Renal cortical epithelial cell (primary cell): ENCODE measurements at regions not wholly inside any gene's neighbourhood (a gene's known extent, or its start where the extent isn't known, plus 50 kb on each side); places are given as distances from the start of the nearest gene placed in this dataset.

Experiments
- DNase-seq: peaks from one replicate; pipeline ENCODE4 v3.0.0-alpha.2; 2011; ENCODE audit warnings: low read depth

DNA sequence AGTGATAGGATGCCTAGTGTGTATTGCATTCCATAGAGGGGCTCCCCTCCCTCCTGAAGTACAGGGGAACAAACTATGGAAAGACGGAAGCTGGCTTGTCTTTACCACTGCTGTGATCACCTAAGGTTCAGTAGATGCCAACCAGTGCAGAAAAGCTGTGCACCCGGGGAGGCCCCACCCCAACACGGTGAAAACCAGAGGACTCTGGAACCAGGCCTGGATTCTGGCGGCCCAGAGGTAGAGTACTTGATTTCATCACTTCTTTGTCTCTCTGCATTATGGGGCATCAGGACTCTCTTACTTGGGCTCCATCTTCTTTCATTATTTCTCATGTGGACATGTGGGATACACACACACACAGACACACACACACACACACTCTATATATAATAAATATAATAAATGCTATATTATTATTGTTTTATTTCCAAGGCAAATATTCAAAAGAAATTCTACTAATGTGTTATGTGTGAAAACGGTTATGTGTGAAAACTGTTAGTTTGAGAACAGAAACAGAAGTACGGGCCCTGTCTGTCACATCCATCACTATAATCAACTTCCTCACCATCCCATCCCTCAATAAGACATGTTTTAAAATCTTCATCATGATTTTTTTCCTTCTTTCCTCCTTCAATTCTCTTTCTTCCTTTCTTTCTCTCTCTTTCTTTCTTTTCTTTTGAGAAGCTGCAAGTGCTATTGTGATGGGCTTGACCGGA, 152.4 kb upstream of the CMC1 start:
- no peak for DNase-seq

- no peak for DNase-seq
Measured at GRCh38 chr3:28089527-28089897, 151.9 kb upstream of the CMC1 start.

DNA sequence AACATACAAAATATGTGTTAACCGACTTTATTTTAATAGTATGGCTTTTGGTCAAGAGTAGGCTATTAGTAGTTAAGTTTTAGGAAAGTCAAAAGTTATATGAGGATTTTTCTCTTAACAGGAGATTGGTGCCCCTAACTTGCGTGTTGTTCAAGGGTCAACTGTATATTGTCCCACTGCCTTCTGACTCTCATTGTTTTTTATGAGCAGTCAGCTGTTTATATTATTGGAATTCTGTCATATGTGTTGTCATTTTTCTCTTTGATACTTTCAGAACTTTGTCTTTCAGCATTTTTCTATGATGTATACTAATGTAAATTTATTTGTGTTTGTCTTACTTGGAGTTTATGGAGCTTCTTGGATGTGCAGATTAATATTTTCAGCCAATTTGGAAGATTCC, 142.1 kb upstream of the CMC1 start:
- no peak for DNase-seq

- DNase-seq, result no peak
Measured at GRCh38 chr3:28101705-28102104, 139.7 kb upstream of the CMC1 start.

- no peak for DNase-seq
Measured at GRCh38 chr3:28103861-28104260, 137.6 kb upstream of the CMC1 start.

- no peak for DNase-seq
Measured at GRCh38 chr3:28104896-28105534, 136.4 kb upstream of the CMC1 start.

GRCh38 chr3:28109829-28110228, 131.6 kb upstream of the CMC1 start:
- DNase-seq, result no peak

DNA sequence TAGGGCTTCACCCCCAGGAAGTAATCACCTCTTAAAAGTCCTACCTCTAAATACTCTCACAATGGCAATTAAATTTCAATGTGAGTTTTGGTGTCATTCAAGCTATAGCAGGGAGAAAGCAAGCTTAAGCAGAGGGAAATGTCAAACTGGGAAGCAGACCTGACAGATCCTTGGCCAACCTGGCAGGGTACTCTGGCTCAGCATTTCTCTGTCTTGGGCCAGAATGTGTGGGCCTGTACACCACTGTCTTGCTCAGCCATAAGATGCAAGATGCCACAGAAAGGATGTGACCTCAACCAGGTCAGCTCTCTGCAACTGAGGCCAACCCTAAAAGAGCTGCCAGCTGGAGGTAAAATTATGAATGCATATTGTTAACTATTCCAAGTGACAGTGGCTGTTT, 130.6 kb upstream of the CMC1 start:
- no peak for DNase-seq

DNA sequence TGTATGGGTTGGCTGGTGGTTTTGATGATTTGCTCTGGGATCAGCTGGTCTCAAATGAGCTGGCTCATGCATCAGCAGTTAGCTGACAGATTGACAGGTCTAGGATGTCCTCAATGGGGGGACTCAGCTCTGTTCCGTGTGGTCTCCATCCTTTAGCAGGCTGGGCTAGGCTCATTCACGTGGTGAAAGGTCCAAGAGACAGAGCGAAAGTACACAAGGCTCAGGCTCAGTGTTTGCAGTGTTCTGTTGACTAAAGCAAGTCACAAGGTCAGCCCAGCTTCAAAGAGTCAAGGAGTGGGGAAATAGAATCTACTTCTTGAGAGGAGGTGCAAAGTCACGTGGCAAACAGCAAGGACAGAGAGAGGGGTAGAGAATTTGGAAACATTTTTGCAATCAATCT, 126.5 kb upstream of the CMC1 start:
- DNase-seq, result no peak

GRCh38 chr3:28115316-28115715, 126.1 kb upstream of the CMC1 start:
- DNase-seq, result no peak

GRCh38 chr3:28117598-28117997, 123.8 kb upstream of the CMC1 start:
- no peak for DNase-seq

GRCh38 chr3:28118087-28118486, 123.3 kb upstream of the CMC1 start:
- DNase-seq, result no peak

DNA sequence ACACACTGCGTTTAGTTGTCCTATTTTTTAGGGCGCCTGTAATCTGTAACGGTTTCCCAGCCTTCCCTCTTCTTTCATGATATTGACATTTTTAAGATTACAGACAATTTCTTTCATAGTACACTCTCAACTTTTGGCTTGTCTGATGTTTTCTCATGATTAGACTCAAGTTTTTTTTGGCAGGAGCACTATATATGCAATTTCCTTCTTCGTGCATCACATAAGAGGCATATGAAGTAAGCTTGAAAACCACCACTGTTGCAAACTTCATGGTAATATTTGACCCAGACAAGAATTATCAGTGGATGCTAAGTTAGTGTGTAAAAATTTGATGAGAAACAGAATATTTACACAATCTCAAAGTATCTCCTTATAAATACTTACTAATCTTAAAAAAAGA, 119.2 kb upstream of the CMC1 start:
- no peak for DNase-seq

DNA sequence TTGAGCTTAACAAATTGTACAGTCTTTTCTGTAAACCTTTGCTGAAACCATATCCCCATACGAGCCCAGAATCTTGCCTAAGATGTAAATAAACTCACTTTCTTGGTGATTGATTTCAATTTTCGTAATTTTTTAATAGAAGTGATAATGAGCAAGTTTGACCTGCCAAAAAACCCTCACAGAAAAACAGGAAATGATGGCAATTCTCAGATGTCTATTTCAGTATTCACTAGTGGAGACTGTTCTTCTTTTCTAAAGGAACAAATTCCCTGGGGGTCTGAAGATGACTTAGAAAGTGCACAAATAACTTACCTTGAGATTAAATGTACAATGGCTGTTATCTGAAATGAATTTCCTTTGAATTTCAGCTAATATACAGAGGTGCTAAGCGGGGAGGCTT, 116.5 kb upstream of the CMC1 start:
- DNase-seq, result no peak

DNA sequence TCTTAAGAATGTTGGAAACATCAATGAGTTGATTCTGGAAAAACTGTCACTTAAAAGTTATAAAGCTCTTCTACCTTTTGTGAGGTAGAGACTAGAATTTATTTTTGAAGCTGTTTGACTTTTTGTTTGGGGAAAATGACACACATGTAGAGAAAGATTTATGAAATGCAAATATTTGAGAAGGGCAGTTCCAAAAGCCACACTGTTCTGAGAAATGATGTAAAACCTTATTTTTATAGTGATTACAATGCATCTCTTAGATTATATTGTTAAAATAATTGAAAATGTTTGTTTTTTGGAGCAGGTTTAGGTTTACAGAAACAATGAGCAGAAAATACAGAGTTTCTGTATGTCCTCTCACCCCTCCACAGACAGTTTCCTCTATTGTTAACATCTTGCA, 116.1 kb upstream of the CMC1 start:
- no peak for DNase-seq

DNA sequence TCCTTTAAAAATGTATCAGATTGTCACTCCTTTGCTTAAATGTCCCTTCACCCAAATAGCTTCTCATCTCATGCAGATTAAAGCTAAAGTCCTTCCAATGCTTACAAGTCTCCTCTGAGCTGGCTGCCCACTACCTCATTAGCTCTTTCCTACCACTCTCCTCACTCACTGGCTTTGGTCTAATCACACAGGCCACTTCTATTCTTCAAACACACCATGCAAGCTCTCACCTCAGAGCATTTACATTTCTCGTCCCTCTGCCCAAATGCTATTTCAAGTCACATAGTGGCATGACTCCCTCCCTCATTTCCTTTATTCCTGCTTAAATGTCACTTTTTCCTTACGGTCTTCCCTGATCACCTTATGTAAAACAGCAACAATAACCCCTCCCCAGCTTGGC, 110.6 kb upstream of the CMC1 start:
- DNase-seq, result no peak

DNA sequence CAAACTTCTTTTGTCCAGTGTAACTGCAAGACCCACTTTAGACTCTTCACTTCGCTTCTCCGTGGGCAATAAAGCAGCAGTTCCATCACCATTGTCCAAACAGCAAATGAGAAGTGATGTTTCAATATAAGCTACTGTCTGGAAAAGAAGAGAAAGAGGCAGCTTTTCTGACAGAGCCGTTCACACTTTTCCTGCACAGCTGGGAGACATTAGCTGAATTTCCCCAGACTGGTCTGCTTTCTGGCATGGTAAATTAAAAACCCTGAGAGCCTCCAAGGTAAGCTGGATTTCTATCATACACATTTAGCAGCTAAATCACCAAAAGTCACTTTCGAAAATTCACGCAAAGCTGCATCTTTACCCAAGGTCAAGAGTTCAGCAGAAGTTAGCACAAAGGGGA, 108.5 kb upstream of the CMC1 start:
- no peak for DNase-seq

DNA sequence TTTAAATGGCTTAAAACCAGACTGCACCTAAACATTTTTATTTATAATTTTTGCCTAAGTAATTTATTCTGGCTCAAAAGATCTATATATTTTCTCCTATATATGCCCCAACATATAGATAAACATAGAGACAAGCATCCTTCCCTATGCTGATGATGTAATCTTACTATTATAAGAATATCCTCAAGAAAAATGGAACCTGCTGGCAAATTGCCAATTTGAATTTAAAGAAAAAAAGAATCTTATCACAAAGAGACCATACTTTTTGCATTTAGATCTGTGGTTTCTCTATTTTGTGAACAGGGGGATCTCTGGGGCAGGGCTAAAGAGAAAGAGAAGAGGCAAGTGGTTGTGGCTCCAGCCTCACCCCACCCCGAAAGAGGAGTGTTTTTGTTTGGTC, 107.2 kb upstream of the CMC1 start:
- DNase-seq, result no peak

DNA sequence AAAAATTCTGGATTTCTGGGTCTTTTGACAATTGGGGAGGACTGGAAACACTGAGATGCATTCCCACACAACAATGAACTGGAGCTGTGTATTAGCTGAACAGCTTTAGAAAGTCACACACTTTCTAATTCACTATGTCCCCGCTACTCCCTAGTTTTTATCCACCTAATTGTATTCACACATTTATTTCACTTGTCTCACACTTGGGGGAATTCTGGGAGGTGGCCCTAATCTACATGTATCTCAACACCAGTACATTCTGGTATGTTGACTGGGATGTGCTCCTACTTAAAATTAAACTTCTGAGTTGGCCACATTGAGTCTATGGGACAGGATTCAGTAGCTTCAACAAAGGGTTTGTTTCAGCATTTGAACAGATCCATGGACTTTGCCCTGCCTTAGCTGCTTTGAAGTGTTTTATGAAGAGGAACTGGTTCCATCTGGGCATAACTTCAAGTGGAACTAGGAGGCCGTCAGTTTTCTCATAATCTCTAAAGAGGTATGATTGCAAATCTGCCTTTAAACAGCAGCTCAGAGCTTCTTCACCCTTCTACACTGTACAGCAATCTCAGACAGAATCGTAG, 106.5 kb upstream of the CMC1 start:
- no peak for DNase-seq

GRCh38 chr3:28136607-28137216, 104.7 kb upstream of the CMC1 start:
- DNase-seq, result no peak

- no peak for DNase-seq
Measured at GRCh38 chr3:28138043-28138610, 103.3 kb upstream of the CMC1 start.

DNA sequence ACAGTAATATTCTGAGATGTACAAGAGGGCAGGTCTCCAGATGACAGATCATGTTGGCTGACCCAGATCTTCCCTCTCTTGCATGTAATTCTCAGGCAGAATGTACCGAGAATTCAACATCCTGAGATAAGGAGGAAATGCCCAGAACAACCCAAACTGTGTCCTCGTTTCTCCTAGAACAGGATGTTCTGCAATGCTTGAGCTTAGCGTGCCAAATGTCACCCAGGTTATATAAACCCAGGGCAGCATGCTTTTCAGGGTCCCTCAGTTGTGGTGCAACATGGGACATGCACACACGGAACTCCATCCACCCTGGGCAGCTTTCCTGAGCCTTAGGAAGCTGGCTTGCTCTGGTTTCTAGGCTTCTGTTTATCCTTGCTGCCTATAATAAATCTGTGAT, 102.1 kb upstream of the CMC1 start:
- DNase-seq, result no peak
